ENCODE measurements at regions not wholly inside any gene's neighbourhood (a gene's known extent, or its start where the extent isn't known, plus 50 kb on each side); places are given as distances from the start of the nearest gene placed in this dataset.

GRCh38 chr21:26652854-26653253 lies 79.8 kb upstream of the CYYR1 start:
- Histone ChIP-seq H2AK5ac (ENCODE audit: low read length) (no peak overlapping the region), H3K4me1 (ENCODE audit: control insufficient read depth, low read depth, low read length) (no peaks in the 10 kb centered on the region), H3K18ac (ENCODE audit: low read length) (no peak overlapping the region), H3K4me2 (ENCODE audit: low read length) (no peak overlapping the region), H2BK120ac (ENCODE audit: low read depth, low read length) (no peak overlapping the region), H3K27ac (ENCODE audit: low read depth, low read length) (no peak overlapping the region), H3K9ac (ENCODE audit: low read length) (no peak overlapping the region), H4K5ac (ENCODE audit: low read length) (no peak overlapping the region), H3K56ac (ENCODE audit: low read length) (no peak overlapping the region), H3K23ac (ENCODE audit: low read length) (no peak overlapping the region), H3K4me3 (ENCODE audit: low read length) (no peak overlapping the region), H3K79me2 (ENCODE audit: control insufficient read depth, insufficient read depth, low read length) (no peaks in the 10 kb centered on the region), H3K27me3 (ENCODE audit: insufficient read depth, low read length, poor library complexity) (no peaks in the 10 kb centered on the region), H4K8ac (ENCODE audit: low read depth, low read length) (no peak overlapping the region), H3K4ac (ENCODE audit: low read depth, low read length) (no peak overlapping the region), H3K79me1 (ENCODE audit: low read length) (no peaks in the 10 kb centered on the region), H2BK15ac (replicated peaks; ENCODE audit: low read depth) (no peak overlapping the region), H3K36me3 (ENCODE audit: control insufficient read depth, insufficient read depth, low read length) (no peaks in the 10 kb centered on the region), H2BK5ac (ENCODE audit: low read length) (no peak overlapping the region)
- no peak for DNase-seq
- no CpG with 5 or more reads among the region's 1 CpG for WGBS (ENCODE audit: extremely low coverage, insufficient coverage, low lambda C conversion rate)

DNA sequence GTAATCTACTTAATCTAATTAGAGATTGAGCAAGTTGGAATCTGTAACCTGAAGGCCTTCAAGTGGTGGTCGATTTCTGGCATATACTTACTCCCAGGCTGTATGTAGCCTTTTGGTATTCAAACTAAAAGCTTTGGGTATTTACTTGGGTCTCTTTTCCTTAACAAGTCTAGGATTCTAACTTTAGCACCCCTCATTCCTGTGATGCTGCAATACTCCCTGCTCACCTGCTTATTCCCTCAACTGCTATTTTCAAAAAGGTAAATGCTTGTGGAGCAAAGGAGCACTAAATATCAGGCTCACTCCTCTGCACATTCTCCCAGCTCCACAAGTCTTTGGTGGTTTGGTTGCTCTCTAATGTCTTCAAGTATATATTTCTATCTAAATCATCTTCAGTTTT lies 68.0 kb upstream of the CYYR1 start:
- Histone ChIP-seq H3K4me3 (ENCODE audit: low read length) (no peak overlapping the region), H3K27me3 (ENCODE audit: insufficient read depth, low read length, poor library complexity) (no peaks in the 10 kb centered on the region), H3K79me1 (ENCODE audit: low read length) (no peaks in the 10 kb centered on the region), H3K18ac (ENCODE audit: low read length) (no peak overlapping the region), H3K4ac (ENCODE audit: low read depth, low read length) (no peak overlapping the region), H4K8ac (ENCODE audit: low read depth, low read length) (no peak overlapping the region), H2BK120ac (ENCODE audit: low read depth, low read length) (no peak overlapping the region), H3K9ac (ENCODE audit: low read length) (no peak overlapping the region), H3K56ac (ENCODE audit: low read length) (no peak overlapping the region), H3K4me2 (ENCODE audit: low read length) (no peak overlapping the region), H4K5ac (ENCODE audit: low read length) (no peak overlapping the region), H3K79me2 (ENCODE audit: control insufficient read depth, insufficient read depth, low read length) (no peaks in the 10 kb centered on the region), H3K27ac (ENCODE audit: low read depth, low read length) (no peak overlapping the region), H3K23ac (ENCODE audit: low read length) (no peak overlapping the region), H2BK15ac (replicated peaks; ENCODE audit: low read depth) (no peak overlapping the region), H2AK5ac (ENCODE audit: low read length) (no peak overlapping the region), H3K4me1 (ENCODE audit: control insufficient read depth, low read depth, low read length) (no peaks in the 10 kb centered on the region), H2BK5ac (ENCODE audit: low read length) (no peak overlapping the region), H3K36me3 (ENCODE audit: control insufficient read depth, insufficient read depth, low read length) (no peaks in the 10 kb centered on the region)
- no CpG with 5 or more reads among the region's 1 CpG for WGBS (ENCODE audit: extremely low coverage, insufficient coverage, low lambda C conversion rate)
- no peak for DNase-seq

DNA sequence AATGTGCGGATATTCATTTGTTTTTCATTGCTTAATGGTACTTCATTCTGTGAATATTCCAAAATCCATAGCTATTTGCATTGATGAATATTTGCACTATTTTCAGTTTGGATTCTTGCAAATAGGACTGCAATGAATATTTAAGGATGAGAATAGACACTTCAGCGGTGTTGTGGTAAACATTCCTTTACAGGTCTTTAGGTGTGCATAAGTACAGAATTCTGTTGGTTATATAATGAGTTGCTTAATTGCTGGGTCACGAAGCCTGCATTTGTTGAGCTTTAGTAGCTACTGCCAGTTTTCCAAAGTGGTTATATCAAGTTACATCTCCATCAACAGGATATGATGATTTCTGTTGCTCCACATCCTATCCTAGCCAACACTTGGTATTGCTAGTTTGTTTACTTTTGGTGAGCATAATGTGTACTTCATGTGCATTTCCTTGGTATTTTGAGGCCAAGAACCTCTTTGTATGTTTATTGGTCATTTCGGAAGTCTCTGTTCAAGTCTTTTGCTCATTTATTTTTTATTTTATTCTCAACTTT lies 64.2 kb upstream of the CYYR1 start:
- Histone ChIP-seq H3K56ac (ENCODE audit: low read length) (no peak overlapping the region), H3K9ac (ENCODE audit: low read length) (no peak overlapping the region), H3K4me2 (ENCODE audit: low read length) (no peak overlapping the region), H3K4me1 (ENCODE audit: control insufficient read depth, low read depth, low read length) (no peaks in the 10 kb centered on the region), H2BK5ac (ENCODE audit: low read length) (no peak overlapping the region), H3K79me1 (ENCODE audit: low read length) (no peaks in the 10 kb centered on the region), H3K36me3 (ENCODE audit: control insufficient read depth, insufficient read depth, low read length) (no peaks in the 10 kb centered on the region), H4K8ac (ENCODE audit: low read depth, low read length) (no peak overlapping the region), H3K4ac (ENCODE audit: low read depth, low read length) (no peak overlapping the region), H3K27ac (ENCODE audit: low read depth, low read length) (no peak overlapping the region), H3K4me3 (ENCODE audit: low read length) (no peak overlapping the region), H4K5ac (ENCODE audit: low read length) (no peak overlapping the region), H2BK15ac (replicated peaks; ENCODE audit: low read depth) (no peak overlapping the region), H3K27me3 (ENCODE audit: insufficient read depth, low read length, poor library complexity) (no peaks in the 10 kb centered on the region), H2BK120ac (ENCODE audit: low read depth, low read length) (no peak overlapping the region), H3K23ac (ENCODE audit: low read length) (no peak overlapping the region), H3K79me2 (ENCODE audit: control insufficient read depth, insufficient read depth, low read length) (no peaks in the 10 kb centered on the region), H3K18ac (ENCODE audit: low read length) (no peak overlapping the region), H2AK5ac (ENCODE audit: low read length) (no peak overlapping the region)
- DNase-seq, result no peak
- no CpG with 5 or more reads among the region's 4 CpGs for WGBS (ENCODE audit: extremely low coverage, insufficient coverage, low lambda C conversion rate)

DNA sequence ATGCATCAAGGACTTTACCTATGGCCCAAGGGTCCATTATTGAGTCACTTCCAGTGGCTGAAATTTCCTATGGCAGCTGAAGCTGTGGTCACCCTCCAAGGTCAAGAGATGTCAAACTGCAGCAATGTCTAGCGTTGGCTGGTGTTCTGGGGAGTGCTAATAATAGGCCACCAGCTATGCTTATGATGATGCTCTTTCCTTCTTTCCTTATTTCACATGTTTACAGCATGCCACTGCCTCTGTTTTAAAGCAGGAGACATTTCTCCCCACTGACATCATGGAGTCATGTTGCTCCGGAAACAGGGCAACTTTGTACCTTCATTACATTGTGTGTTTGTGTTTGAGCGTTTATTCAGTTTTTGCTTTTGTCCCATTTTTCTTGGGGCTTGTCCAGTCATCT lies 62.6 kb upstream of the CYYR1 start:
- H3K56ac ChIP-seq (ENCODE audit: low read length), result no peak overlapping the region
- WGBS (ENCODE audit: extremely low coverage, insufficient coverage, low lambda C conversion rate), result no CpG with 5 or more reads among the region's 3 CpGs
- H4K5ac ChIP-seq (ENCODE audit: low read length), result no peak overlapping the region
- H4K8ac ChIP-seq (ENCODE audit: low read depth, low read length), result no peak overlapping the region
- no peak overlapping the region for H2AK5ac ChIP-seq (ENCODE audit: low read length)
- no peak overlapping the region for H3K4me3 ChIP-seq (ENCODE audit: low read length)
- no peak overlapping the region for H3K4ac ChIP-seq (ENCODE audit: low read depth, low read length)
- no peaks in the 10 kb centered on the region for H3K27me3 ChIP-seq (ENCODE audit: insufficient read depth, low read length, poor library complexity)
- H3K23ac ChIP-seq (ENCODE audit: low read length), result no peak overlapping the region
- no peak overlapping the region for H3K4me2 ChIP-seq (ENCODE audit: low read length)
- H3K9ac ChIP-seq (ENCODE audit: low read length), result no peak overlapping the region
- H2BK120ac ChIP-seq (ENCODE audit: low read depth, low read length), result no peak overlapping the region
- H3K79me2 ChIP-seq (ENCODE audit: control insufficient read depth, insufficient read depth, low read length), result no peaks in the 10 kb centered on the region
- H2BK5ac ChIP-seq (ENCODE audit: low read length), result no peak overlapping the region
- H3K27ac ChIP-seq (ENCODE audit: low read depth, low read length), result no peak overlapping the region
- H2BK15ac ChIP-seq (replicated peaks; ENCODE audit: low read depth), result no peak overlapping the region
- DNase-seq, result no peak
- no peak overlapping the region for H3K18ac ChIP-seq (ENCODE audit: low read length)
- no peaks in the 10 kb centered on the region for H3K36me3 ChIP-seq (ENCODE audit: control insufficient read depth, insufficient read depth, low read length)
- H3K4me1 ChIP-seq (ENCODE audit: control insufficient read depth, low read depth, low read length), result no peaks in the 10 kb centered on the region
- H3K79me1 ChIP-seq (ENCODE audit: low read length), result no peaks in the 10 kb centered on the region

DNA sequence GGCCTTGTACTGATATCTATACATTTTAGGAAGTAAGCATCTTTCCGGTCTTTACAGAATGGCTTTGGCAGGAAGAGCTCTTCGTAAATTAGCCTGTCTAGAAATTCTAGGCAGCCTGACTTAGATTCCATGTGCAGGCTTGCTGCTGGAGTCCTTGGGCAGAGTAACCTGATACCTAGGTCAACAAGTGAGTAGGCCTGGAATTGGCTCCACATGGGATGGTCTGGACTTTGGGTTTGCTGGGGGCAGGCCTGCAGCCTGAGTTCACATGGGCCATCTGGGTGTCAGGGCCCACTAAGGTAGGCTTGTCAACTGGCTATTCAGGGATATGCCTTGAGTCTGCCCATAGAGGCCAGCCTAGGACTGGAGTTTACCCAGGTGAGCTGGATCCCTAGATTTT lies 59.6 kb upstream of the CYYR1 start:
- no peak overlapping the region for H2BK15ac ChIP-seq (replicated peaks; ENCODE audit: low read depth)
- H3K56ac ChIP-seq (ENCODE audit: low read length), result no peak overlapping the region
- no peak overlapping the region for H3K23ac ChIP-seq (ENCODE audit: low read length)
- no peak overlapping the region for H4K8ac ChIP-seq (ENCODE audit: low read depth, low read length)
- H3K27me3 ChIP-seq (ENCODE audit: insufficient read depth, low read length, poor library complexity), result no peaks in the 10 kb centered on the region
- H3K79me2 ChIP-seq (ENCODE audit: control insufficient read depth, insufficient read depth, low read length), result no peaks in the 10 kb centered on the region
- H2BK120ac ChIP-seq (ENCODE audit: low read depth, low read length), result no peak overlapping the region
- no peak overlapping the region for H2AK5ac ChIP-seq (ENCODE audit: low read length)
- no peaks in the 10 kb centered on the region for H3K36me3 ChIP-seq (ENCODE audit: control insufficient read depth, insufficient read depth, low read length)
- no peaks in the 10 kb centered on the region for H3K4me1 ChIP-seq (ENCODE audit: control insufficient read depth, low read depth, low read length)
- no peak overlapping the region for H3K18ac ChIP-seq (ENCODE audit: low read length)
- WGBS (ENCODE audit: extremely low coverage, insufficient coverage, low lambda C conversion rate), result no CpG with 5 or more reads among the region's 2 CpGs
- no peaks in the 10 kb centered on the region for H3K79me1 ChIP-seq (ENCODE audit: low read length)
- no peak overlapping the region for H3K4ac ChIP-seq (ENCODE audit: low read depth, low read length)
- no peak overlapping the region for H4K5ac ChIP-seq (ENCODE audit: low read length)
- H3K4me2 ChIP-seq (ENCODE audit: low read length), result no peak overlapping the region
- no peak overlapping the region for H3K4me3 ChIP-seq (ENCODE audit: low read length)
- no peak for DNase-seq
- H3K9ac ChIP-seq (ENCODE audit: low read length), result no peak overlapping the region
- no peak overlapping the region for H3K27ac ChIP-seq (ENCODE audit: low read depth, low read length)
- no peak overlapping the region for H2BK5ac ChIP-seq (ENCODE audit: low read length)

DNA sequence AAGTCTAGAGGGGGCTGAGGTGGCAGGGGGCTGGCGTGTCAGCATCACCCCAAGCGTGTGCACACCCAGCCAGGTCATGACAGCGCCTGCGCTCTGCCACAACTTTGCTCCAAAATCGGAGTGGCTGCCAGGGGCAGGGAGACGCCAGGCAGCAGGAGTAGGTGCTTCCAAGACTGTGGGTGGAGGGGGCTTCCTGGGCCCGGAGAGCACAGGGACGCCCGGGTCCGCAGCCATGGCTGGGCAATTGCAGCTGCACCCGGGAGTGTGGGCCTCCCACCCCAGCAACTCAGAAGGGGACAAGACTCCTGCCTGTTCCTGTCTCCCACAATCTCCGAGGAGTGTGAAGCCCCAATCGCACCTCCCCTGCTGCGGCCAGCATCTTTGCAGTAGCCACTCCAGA lies 53.1 kb upstream of the CYYR1 start:
- H4K8ac ChIP-seq (ENCODE audit: low read depth, low read length), result no peak overlapping the region
- H3K9ac ChIP-seq (ENCODE audit: low read length), result no peak overlapping the region
- H2AK5ac ChIP-seq (ENCODE audit: low read length), result no peak overlapping the region
- H3K36me3 ChIP-seq (ENCODE audit: control insufficient read depth, insufficient read depth, low read length), result no peaks in the 10 kb centered on the region
- no peaks in the 10 kb centered on the region for H3K27me3 ChIP-seq (ENCODE audit: insufficient read depth, low read length, poor library complexity)
- H3K56ac ChIP-seq (ENCODE audit: low read length), result no peak overlapping the region
- H2BK15ac ChIP-seq (replicated peaks; ENCODE audit: low read depth), result no peak overlapping the region
- WGBS (ENCODE audit: extremely low coverage, insufficient coverage, low lambda C conversion rate), result no CpG with 5 or more reads among the region's 14 CpGs
- H2BK5ac ChIP-seq (ENCODE audit: low read length), result no peak overlapping the region
- H2BK120ac ChIP-seq (ENCODE audit: low read depth, low read length), result no peak overlapping the region
- no peak overlapping the region for H3K18ac ChIP-seq (ENCODE audit: low read length)
- no peak overlapping the region for H3K27ac ChIP-seq (ENCODE audit: low read depth, low read length)
- H3K4ac ChIP-seq (ENCODE audit: low read depth, low read length), result no peak overlapping the region
- H3K79me1 ChIP-seq (ENCODE audit: low read length), result no peaks in the 10 kb centered on the region
- no peaks in the 10 kb centered on the region for H3K79me2 ChIP-seq (ENCODE audit: control insufficient read depth, insufficient read depth, low read length)
- no peak overlapping the region for H3K23ac ChIP-seq (ENCODE audit: low read length)
- H3K4me2 ChIP-seq (ENCODE audit: low read length), result no peak overlapping the region
- H3K4me1 ChIP-seq (ENCODE audit: control insufficient read depth, low read depth, low read length), result no peaks in the 10 kb centered on the region
- DNase-seq, result no peak
- H4K5ac ChIP-seq (ENCODE audit: low read length), result no peak overlapping the region
- no peak overlapping the region for H3K4me3 ChIP-seq (ENCODE audit: low read length)

Data from mesendoderm (in vitro differentiated cells).